GM06990 (cell line): ENCODE measurements at regions not wholly inside any gene's neighbourhood (a gene's known extent, or its start where the extent isn't known, plus 50 kb on each side); places are given as distances from the start of the nearest gene placed in this dataset.

Experiments
- DNase-seq: peaks from one replicate; pipeline ENCODE4 v3.0.0-alpha.2; 2011; ENCODE audit not compliant: insufficient read length; ENCODE audit errors: extremely low read depth
- H3K27me3 ChIP-seq: replicated peaks from 2 replicates; pipeline ENCODE4 v1.6.0; 2011; ENCODE audit warnings: low read length; ENCODE audit not compliant: control insufficient read depth, insufficient read depth
- H3K36me3 ChIP-seq: 2 replicates; pipeline ENCODE4 v1.5.1; 2011; ENCODE audit warnings: low read length; ENCODE audit not compliant: control insufficient read depth, insufficient read depth
- H3K4me3 ChIP-seq: replicated peaks from 2 replicates; pipeline ENCODE4 v1.5.1; 2011; ENCODE audit warnings: low read depth, mild to moderate bottlenecking, control low read depth, low read length
- TF ChIP-seq, protein P1 (sequence below): IDR thresholded peaks from 2 replicates; pipeline ENCODE4 v1.5.1; 2011; ENCODE audit warnings: low read length, control low read depth, mild to moderate bottlenecking, inconsistent platforms; ENCODE audit not compliant: insufficient read depth, poor library complexity, severe bottlenecking

- Histone ChIP-seq H3K4me3 (no peak overlapping the region), H3K27me3 (no peaks in the 10 kb centered on the region), H3K36me3 (no peaks in the 10 kb centered on the region)
- TF ChIP-seq, protein P1, sequence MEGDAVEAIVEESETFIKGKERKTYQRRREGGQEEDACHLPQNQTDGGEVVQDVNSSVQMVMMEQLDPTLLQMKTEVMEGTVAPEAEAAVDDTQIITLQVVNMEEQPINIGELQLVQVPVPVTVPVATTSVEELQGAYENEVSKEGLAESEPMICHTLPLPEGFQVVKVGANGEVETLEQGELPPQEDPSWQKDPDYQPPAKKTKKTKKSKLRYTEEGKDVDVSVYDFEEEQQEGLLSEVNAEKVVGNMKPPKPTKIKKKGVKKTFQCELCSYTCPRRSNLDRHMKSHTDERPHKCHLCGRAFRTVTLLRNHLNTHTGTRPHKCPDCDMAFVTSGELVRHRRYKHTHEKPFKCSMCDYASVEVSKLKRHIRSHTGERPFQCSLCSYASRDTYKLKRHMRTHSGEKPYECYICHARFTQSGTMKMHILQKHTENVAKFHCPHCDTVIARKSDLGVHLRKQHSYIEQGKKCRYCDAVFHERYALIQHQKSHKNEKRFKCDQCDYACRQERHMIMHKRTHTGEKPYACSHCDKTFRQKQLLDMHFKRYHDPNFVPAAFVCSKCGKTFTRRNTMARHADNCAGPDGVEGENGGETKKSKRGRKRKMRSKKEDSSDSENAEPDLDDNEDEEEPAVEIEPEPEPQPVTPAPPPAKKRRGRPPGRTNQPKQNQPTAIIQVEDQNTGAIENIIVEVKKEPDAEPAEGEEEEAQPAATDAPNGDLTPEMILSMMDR: no peak
- no peak for DNase-seq
These were observed 145.3 kb upstream of the GALNTL6 start for GRCh38 chr4:171667906-171668305.

DNA sequence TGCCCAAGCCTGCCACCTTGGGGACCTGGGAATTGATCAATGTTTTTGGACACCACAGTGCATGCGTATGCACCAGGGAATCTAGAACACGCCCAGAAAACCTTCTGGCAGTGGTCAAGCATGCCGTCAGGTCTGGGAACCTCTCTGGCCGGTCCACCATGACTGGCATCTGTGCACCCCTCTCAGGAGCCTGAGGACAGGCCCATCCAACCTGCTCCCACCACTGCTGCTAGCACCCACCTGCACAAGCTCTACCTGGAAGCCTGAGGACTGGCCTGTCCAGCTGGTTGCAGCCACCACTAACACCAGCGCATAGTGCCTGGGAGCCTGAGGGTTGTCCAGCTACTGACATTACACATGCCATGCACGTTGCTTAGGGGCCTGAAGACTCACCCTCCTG is 162.1 kb upstream of the GALNTL6 start:
- DNase-seq: no peak

GRCh38 chr4:171650543-171650942 is 162.7 kb upstream of the GALNTL6 start:
- DNase-seq: no peak
- H3K27me3 ChIP-seq: no peaks in the 10 kb centered on the region
- TF ChIP-seq, protein P1: peak; percentile 41

More for the DNA sequence above, 162.1 kb upstream of the GALNTL6 start:
- H3K36me3 ChIP-seq: no peaks in the 10 kb centered on the region
- TF ChIP-seq, protein P1: no peak
- no peak overlapping the region for H3K4me3 ChIP-seq
- no peaks in the 10 kb centered on the region for H3K27me3 ChIP-seq

GRCh38 chr4:171648926-171649325 is 164.3 kb upstream of the GALNTL6 start:
- Histone ChIP-seq H3K27me3 (no peaks in the 10 kb centered on the region), H3K4me3 (no peak overlapping the region), H3K36me3 (no peaks in the 10 kb centered on the region)
- no peak for DNase-seq
- TF ChIP-seq, protein P1: no peak

More at GRCh38 chr4:171650543-171650942, 162.7 kb upstream of the GALNTL6 start:
- H3K36me3 ChIP-seq: no peaks in the 10 kb centered on the region
- no peak overlapping the region for H3K4me3 ChIP-seq

DNA sequence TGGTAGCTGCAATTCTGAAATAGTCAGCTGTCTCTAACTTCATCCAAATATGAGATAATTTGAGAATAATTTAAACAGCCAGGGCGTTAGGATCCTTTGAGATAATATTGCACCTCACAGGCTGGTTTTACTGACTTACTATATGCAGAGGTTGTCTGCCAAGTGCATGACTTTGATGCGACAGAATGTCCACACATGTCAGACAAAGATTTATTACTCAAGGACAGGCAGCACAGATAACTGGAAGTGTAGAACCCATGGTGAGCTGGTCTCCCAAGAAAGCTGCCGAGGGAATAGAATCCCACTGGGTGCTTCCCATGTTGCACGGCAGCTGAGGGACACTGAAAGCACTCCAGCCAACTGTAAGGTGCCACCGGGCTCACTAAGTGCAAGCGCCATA is 166.2 kb upstream of the GALNTL6 start:
- DNase-seq: no peak
- TF ChIP-seq, protein P1: no peak
- Histone ChIP-seq H3K36me3 (no peaks in the 10 kb centered on the region), H3K27me3 (no peaks in the 10 kb centered on the region), H3K4me3 (no peak overlapping the region)

GRCh38 chr4:171644430-171645057 is 168.7 kb upstream of the GALNTL6 start:
- Histone ChIP-seq H3K27me3 (no peaks in the 10 kb centered on the region), H3K36me3 (no peaks in the 10 kb centered on the region), H3K4me3 (no peak overlapping the region)
- DNase-seq: peak; percentile 37
- TF ChIP-seq, protein P1: no peak
